NCI-H774 (cell line): ENCODE measurements at regions not wholly inside any gene's neighbourhood (a gene's known extent, or its start where the extent isn't known, plus 50 kb on each side); places are given as distances from the start of the nearest gene placed in this dataset.
A peak's percentile ranks its signal among the peaks of the same experiment; 100 is the strongest.

Source experiments
- DNase-seq: peaks from one replicate; lab custom pipeline; 2025; lab: John Stamatoyannopoulos, UW

- no peak for DNase-seq
Measured at GRCh38 chr5:74154526-74154925, 486.0 kb downstream of the ENC1 start.

GRCh38 chr5:74153255-74153790 lies 487.2 kb downstream of the ENC1 start:
- DNase-seq, result no peak

GRCh38 chr5:74152625-74153254 lies 487.8 kb downstream of the ENC1 start:
- no peak for DNase-seq

DNA sequence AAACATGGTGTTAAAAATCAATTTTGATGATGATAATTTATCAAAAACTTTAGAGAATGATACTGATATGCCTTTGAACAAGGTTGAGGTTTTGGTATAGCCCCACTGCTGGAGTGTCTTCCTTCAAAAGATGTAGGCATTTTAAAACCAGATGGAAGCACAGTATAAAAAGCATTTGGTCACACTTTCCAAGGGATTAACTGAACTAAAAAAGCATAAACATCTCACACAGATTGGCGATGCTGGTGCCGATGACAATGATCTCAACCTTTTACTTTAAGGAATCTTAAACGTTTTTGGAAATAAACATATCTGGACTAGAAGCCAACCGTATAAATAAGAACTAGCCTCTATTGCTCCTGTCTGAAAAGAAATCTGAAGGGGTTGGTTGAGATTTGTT lies 488.4 kb downstream of the ENC1 start:
- DNase-seq, result no peak

DNA sequence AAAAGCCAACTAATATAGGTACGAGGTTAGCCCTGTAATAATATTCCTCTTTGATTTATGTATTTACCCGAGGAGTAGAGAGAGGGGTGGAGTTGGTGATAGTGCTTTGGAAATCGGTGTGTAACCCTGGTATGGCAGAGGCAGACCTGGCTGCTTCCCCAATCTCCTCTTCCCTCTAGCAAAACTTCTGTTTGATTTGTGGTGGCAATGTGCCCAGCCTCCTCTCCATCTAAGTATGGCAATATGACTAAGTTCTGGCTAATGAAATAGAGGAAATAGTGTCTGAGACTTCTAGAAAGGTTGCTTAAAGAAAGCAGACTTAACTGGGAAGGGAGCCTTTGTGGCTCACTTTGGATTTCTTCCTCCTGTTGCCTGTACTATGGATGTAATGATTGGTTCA lies 491.1 kb downstream of the ENC1 start:
- DNase-seq, result no peak

GRCh38 chr5:74148321-74148720 lies 492.2 kb downstream of the ENC1 start:
- no peak for DNase-seq

GRCh38 chr5:74146796-74147195 lies 493.7 kb downstream of the ENC1 start:
- DNase-seq, result no peak

DNA sequence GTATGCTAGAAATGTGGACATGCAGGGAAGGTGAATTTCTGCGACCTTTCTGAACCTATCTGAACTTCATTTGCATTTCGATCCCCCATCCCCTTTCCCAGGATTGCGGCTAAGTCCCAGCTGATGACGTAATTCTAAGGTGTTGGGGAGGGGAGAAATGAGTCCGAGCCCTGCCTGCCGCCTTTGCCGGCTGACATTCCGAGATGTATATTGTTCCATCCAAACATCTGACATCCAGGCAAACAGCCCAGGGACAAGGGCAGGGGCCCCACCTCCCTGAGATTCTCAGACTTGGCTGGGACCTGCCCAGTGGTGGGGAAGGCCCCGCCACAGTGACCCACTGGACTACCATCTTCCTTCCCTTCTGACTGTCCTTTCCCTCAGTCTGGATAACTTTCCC lies 494.6 kb downstream of the ENC1 start:
- DNase-seq, result no peak

DNA sequence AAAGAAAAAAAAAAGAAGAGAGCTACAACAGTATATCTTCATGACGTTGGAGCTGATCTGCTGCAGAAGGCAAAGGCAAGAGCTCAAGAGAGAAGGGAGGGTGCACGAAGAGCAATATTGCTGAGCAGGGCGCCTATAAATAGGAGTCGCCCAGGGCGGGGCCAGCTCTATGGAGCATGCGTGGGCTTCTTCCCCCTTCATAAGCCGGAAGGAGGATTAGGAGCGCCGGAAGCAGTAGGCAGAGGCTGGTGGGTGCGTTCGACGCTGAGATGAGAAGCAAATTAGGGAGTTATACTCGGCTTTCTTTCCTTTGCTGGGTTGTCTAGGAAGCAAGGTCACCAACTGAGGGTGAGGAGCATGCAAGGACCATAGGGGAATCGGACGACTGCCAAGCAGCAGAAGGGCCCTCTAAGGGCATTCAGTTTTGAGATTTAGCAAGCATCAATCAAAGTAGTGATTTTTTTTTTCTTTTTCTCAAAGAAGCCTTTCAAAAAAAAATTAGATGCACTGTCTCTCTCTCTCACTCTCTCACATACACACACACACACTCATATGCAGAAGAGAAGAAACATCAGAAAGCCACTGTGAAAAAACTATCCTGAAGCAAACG lies 496.7 kb downstream of the ENC1 start:
- DNase-seq, result no peak

- no peak for DNase-seq
Measured at GRCh38 chr5:74143151-74143550, 497.4 kb downstream of the ENC1 start.

DNA sequence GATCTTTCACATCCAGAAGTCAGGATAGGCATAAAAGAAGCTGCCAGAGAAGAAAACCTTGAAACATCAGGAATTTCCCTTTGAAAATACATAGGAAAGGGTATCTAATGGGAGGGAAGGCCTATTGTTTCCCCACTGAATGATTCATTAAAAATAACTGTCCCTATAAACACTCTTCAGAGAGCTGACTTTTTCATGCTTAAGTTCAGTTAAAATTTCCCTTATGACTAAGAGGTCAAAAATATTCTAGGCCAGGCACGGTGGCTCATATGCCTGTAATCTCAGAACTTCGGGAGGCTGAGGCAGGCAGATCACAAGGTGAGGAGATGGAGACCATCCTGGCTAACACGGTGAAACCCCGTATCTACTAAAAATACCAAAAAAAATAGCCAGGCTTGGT lies 499.5 kb downstream of the ENC1 start:
- no peak for DNase-seq

- no peak for DNase-seq
Measured at GRCh38 chr5:74140409-74140808, 500.1 kb downstream of the ENC1 start.

GRCh38 chr5:74139589-74139988 lies 500.9 kb downstream of the ENC1 start:
- no peak for DNase-seq

DNA sequence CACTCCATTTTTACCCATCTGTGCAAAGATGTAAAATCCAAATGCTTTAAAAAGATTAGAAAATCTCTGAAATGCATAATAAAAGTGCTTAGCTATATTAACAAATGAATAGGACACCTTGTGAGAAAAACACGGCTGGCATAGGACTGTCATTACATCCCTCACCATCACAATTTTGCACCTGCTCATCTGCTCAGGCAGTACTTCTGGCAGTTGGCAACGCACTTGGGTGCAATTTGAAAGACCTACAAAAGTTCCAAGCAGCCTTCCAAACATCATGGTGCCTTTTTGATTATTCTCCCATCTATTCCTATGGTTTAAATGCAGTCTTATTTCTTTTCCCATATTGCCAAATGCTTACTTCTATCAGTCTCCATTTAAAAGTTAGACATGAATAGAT lies 501.8 kb downstream of the ENC1 start:
- no peak for DNase-seq

- no peak for DNase-seq
Measured at GRCh38 chr5:74136276-74136825, 504.2 kb downstream of the ENC1 start.

GRCh38 chr5:74135033-74135432 lies 505.5 kb downstream of the ENC1 start:
- DNase-seq, result no peak

DNA sequence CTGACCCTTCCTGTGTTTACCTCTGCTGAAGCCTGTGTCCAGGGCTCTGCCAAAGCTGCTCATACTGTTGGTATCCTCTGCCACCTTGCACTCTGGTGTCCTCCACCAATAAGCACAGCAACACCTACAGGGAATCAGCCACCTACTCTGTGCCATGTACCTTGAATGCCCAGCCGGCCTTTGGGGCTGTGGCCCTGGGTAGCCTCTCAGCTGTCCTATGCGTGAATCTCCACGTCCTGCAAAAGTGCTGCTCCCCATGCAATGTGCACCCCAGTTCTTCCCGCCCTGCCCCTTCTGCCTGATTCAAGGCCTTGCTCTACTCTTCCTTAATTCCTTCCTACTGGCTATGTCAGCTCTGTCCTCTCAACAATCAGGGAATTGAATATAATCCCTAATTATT lies 506.5 kb downstream of the ARHGEF28 start:
- no peak for DNase-seq

- no peak for DNase-seq
Measured at GRCh38 chr5:74131250-74131649, 505.3 kb downstream of the ARHGEF28 start.

DNA sequence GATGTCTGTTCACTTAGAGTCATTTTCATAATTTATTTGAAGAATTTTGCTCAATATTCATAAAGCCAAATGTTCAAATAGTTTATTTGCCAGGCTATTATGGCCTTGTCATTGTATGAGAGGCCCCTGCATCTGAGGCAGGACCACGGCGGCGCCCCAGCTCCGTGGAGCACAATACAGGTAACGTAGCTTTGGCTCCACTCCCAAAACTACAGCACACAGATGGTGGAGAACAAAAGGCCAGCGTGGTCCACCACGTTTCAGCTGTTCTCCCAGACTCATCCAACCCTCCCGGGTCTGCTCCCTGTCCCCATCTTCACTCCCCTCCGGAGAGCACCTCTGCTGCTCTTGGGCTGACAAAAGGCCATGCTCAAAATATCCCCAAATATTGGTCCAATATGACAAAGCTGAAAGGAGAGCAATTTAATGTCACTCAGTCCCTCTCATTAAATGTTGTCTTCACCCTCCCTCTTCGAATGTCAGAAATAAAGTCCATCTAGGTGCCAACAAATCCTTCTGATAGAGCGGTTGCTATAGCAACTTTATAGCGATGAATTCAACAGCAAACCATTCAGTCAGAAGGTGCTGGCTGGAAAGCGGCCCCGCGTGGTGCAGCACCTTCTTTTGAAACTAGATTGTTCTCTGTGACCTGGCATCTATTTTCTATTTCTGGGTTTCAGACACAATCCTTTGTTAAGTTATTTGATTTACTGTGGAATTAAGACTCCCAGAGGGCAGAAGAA lies 504.3 kb downstream of the ARHGEF28 start:
- peak; percentile 95 for DNase-seq

DNA sequence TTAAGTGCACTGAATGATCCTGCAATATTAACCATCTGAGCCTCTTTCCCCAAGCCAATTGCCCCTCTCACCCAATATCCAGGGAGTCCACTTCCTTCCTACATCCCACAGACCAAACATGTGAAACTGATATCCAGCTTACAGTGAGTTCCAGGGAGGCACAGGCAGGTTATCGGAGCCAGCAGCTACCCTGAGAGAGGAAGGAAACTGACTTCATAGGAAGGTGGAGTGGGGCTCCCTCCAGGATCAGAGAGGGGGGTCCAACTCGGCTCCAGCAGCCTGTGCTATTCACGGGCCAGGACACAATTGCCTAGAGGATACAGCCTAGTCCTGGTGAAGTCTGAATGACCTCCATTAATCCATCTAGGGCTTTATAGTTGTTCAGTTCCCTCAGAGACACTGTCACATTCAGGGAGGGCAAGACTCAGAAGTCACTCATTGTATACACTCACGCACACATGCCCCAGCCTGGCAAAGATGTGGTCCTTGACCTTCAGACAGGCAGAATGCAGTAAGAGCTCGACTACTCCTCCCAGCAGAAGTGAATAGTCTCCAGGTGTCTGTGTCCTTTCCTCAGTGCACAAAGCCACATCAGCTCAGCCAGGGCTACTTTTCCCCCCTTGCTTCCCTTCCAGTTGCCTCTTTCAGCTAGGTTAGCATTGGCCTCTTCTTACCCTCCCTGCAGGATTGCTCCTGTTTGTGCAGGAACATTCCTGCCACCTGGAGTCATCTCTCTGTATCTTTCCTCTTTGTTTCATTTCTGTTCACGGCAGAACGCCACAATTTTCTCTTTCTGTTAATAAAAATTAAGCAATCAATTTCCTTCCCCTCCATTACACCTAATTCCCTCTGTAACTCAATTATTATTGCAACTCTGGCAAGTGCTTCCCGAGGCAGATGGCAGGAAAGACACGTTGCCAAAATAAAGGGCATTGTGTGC lies 501.7 kb downstream of the ARHGEF28 start:
- DNase-seq, result peak; percentile 73

DNA sequence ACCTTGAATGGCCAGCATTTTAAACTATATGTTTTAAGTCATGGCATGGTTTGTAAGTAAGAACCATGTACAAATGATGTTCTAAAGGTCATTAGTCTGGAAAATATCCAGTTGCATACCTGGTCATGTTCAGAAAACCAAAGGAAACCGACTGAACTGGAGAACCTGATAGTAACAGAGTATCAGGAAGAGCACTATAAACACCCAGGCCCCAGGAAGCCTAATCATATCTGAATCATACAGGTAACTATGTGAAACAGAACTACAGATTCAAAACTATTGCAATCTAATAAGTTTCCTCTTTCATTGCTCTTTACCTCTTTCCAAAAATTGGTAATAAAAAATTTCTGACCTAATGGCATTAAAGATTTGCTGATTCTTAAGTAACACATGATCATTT lies 500.3 kb downstream of the ARHGEF28 start:
- DNase-seq, result no peak

- DNase-seq, result peak; percentile 84
Measured at GRCh38 chr5:74124826-74125225, 498.8 kb downstream of the ARHGEF28 start.
